ENCODE measurements at regions not wholly inside any gene's neighbourhood (a gene's known extent, or its start where the extent isn't known, plus 50 kb on each side); places are given as distances from the start of the nearest gene placed in this dataset.

DNA sequence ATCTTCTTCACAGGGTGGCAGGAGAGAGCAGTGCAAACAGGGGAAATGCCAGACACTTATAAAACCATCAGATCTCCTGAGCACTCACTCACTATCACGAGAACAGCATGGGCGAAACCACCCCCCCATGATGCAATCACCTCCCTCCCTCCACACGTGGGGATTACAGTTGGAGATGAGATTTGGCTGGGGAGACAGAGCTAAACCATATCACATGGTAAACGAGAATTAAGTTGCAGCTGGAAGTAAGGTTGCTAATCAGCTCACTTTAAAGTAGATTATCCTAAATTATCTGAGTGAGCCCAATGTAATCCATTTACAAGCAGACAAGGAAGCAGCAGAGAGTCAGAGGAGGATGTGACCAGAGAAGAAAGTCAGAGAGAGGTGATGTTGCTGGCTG, 102.2 kb upstream of the IPO5 start:
- intact Hi-C loops (cut with micrococcal nuclease; ENCODE audit: unreplicated experiment) = loop anchor here (10.0 kb wide), 1 partner anchor 124 kb away; no protein-coding TSS in a partner anchor
- in situ Hi-C loops (cut with MboI) = loop anchor here (5.0 to 10.0 kb wide), 4 partner anchors 51 to 986 kb away; no protein-coding TSS in a partner anchor

More for the DNA sequence above, 102.2 kb upstream of the IPO5 start:
- RAD21 ChIA-PET (ENCODE audit: unreplicated experiment) = no interaction called here
- H2AFZ ChIP-seq (ENCODE audit: control insufficient read depth, low read depth, low read length) = no peak overlapping the region
- no peak for DNase-seq (ENCODE audit: low read depth, low spot score)
- SMC1A ChIA-PET (ENCODE audit: uncharacterized antibody, unreplicated experiment) = no interaction called here
- no peaks in the 10 kb centered on the region for H3K36me3 ChIP-seq (ENCODE audit: control insufficient read depth in 2 of 2, insufficient read depth in 2 of 2, low read length in 1 of 2)
- no peak overlapping the region for H3K4me3 ChIP-seq
- no peak for ATAC-seq
- 19% methylated on average over 4 of the region's 4 CpGs for WGBS (ENCODE audit: insufficient coverage, insufficient replicate concordance, low lambda C conversion rate, missing lambda C conversion rate)
- no peak for FAIRE-seq
- H3K9me3 ChIP-seq (replicated peaks; ENCODE audit: control insufficient read depth, insufficient read depth, low read length) = no peaks in the 10 kb centered on the region
- POLR2A ChIA-PET = no interaction called here
- no peaks in the 10 kb centered on the region for H4K20me1 ChIP-seq (ENCODE audit: control insufficient read depth, insufficient read depth)
- CTCF ChIA-PET = interaction anchor here (0.7 kb wide), 1 partner anchor 1255 kb away, joined by 3 read pairs; no protein-coding TSS in a partner anchor
- no peak overlapping the region for H3K27ac ChIP-seq (ENCODE audit: control insufficient read depth, insufficient read depth)
- no peak overlapping the region for H3K4me2 ChIP-seq (ENCODE audit: control insufficient read depth, insufficient read depth)
- BruUV-seq (replicated peaks) = no TSS peak
- no peaks in the 10 kb centered on the region for H3K79me2 ChIP-seq (ENCODE audit: control insufficient read depth, insufficient read depth, low read length)
- H3K4me1 ChIP-seq (ENCODE audit: control insufficient read depth, insufficient read depth, low read length) = peaks cover 8% of the 10 kb centered on the region
- no peak overlapping the region for H3K9ac ChIP-seq (ENCODE audit: control insufficient read depth, insufficient read depth, low read length)
- TF ChIP-seq MYB (IDR thresholded peaks at IDR 0.05; ENCODE audit: borderline replicate concordance, low read depth, low read length) = no peak
- no peak for TF ChIP-seq ASH2L (IDR thresholded peaks at IDR 0.05; ENCODE audit: borderline replicate concordance, low read depth)
- TF ChIP-seq ZNF24 (IDR thresholded peaks at IDR 0.05) = no peak
- no peak for TF ChIP-seq RB1 (IDR thresholded peaks at IDR 0.05; ENCODE audit: borderline replicate concordance)
- TF ChIP-seq NR2C1 (IDR thresholded peaks at IDR 0.05) = no peak
- TF ChIP-seq IKZF2 (IDR thresholded peaks at IDR 0.05) = no peak
- TF ChIP-seq, protein P1, sequence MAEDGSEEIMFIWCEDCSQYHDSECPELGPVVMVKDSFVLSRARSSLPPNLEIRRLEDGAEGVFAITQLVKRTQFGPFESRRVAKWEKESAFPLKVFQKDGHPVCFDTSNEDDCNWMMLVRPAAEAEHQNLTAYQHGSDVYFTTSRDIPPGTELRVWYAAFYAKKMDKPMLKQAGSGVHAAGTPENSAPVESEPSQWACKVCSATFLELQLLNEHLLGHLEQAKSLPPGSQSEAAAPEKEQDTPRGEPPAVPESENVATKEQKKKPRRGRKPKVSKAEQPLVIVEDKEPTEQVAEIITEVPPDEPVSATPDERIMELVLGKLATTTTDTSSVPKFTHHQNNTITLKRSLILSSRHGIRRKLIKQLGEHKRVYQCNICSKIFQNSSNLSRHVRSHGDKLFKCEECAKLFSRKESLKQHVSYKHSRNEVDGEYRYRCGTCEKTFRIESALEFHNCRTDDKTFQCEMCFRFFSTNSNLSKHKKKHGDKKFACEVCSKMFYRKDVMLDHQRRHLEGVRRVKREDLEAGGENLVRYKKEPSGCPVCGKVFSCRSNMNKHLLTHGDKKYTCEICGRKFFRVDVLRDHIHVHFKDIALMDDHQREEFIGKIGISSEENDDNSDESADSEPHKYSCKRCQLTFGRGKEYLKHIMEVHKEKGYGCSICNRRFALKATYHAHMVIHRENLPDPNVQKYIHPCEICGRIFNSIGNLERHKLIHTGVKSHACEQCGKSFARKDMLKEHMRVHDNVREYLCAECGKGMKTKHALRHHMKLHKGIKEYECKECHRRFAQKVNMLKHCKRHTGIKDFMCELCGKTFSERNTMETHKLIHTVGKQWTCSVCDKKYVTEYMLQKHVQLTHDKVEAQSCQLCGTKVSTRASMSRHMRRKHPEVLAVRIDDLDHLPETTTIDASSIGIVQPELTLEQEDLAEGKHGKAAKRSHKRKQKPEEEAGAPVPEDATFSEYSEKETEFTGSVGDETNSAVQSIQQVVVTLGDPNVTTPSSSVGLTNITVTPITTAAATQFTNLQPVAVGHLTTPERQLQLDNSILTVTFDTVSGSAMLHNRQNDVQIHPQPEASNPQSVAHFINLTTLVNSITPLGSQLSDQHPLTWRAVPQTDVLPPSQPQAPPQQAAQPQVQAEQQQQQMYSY (CRISPR knock-in tag; IDR thresholded peaks at IDR 0.05) = no peak
- no peak for TF ChIP-seq NFIC (IDR thresholded peaks at IDR 0.05; ENCODE audit: low read depth, low read length)
- no peak for TF ChIP-seq DPF2 (IDR thresholded peaks at IDR 0.05)
- no peak for TF ChIP-seq ATF7 (IDR thresholded peaks at IDR 0.05; ENCODE audit: low read depth)
- no peak for TF ChIP-seq FOS (IDR thresholded peaks at IDR 0.05; ENCODE audit: borderline replicate concordance, extremely low read depth, insufficient read length)
- TF ChIP-seq MYC (IDR thresholded peaks at IDR 0.05; ENCODE audit: insufficient read depth, insufficient read length, insufficient replicate concordance, low read length, severe bottlenecking) = no peak
- no peak for TF ChIP-seq SUZ12 (IDR thresholded peaks at IDR 0.05; ENCODE audit: unreplicated experiment)
- no peak for TF ChIP-seq SRF (IDR thresholded peaks at IDR 0.05; ENCODE audit: low read depth in 2 of 2, low read length in 2 of 2)
- no peak for TF ChIP-seq PML (IDR thresholded peaks at IDR 0.05; ENCODE audit: low read length)
- no peak for TF ChIP-seq RFX5 (IDR thresholded peaks at IDR 0.05; ENCODE audit: low read depth, low read length)
- H3K27me3 ChIP-seq (replicated peaks in 1 of 2; ENCODE audit: control insufficient read depth in 2 of 2, insufficient read depth in 2 of 2, low read length in 1 of 2) = no peaks in the 10 kb centered on the region

All from GM12878 (cell line).